Trophoblast cell (in vitro differentiated cells and primary cell): ENCODE measurements at regions not wholly inside any gene's neighbourhood (a gene's known extent, or its start where the extent isn't known, plus 50 kb on each side); places are given as distances from the start of the nearest gene placed in this dataset.

ENCODE experiments used
- DNase-seq, 2 donors: peaks; one replicate each; pipeline ENCODE4 v3.0.0-alpha.2; 2016
- H2AFZ ChIP-seq: 2 replicates; pipeline ENCODE4 v1.6.1; 2013; ENCODE audit warnings: low read length, moderate library complexity, mild to moderate bottlenecking; ENCODE audit not compliant: insufficient read depth, poor library complexity
- H2AK5ac ChIP-seq: 2 replicates; pipeline ENCODE4 v1.6.1; 2013; ENCODE audit warnings: mild to moderate bottlenecking, low read length
- H2BK120ac ChIP-seq: 2 replicates; pipeline ENCODE4 v1.6.1; 2013; ENCODE audit warnings: low read length, mild to moderate bottlenecking, moderate library complexity; ENCODE audit not compliant: insufficient read depth, poor library complexity
- H2BK12ac ChIP-seq: 2 replicates; pipeline ENCODE4 v1.6.1; 2013; ENCODE audit warnings: mild to moderate bottlenecking, low read length, moderate library complexity
- H2BK5ac ChIP-seq: 2 replicates; pipeline ENCODE4 v1.6.1; 2013; ENCODE audit warnings: low read length, low read depth, moderate library complexity, mild to moderate bottlenecking; ENCODE audit not compliant: poor library complexity
- H3K14ac ChIP-seq: 2 replicates; pipeline ENCODE4 v1.6.1; 2013; ENCODE audit warnings: mild to moderate bottlenecking, low read length
- H3K18ac ChIP-seq: 2 replicates; pipeline ENCODE4 v1.6.1; 2013; ENCODE audit warnings: mild to moderate bottlenecking, low read length
- H3K23ac ChIP-seq: 2 replicates; pipeline ENCODE4 v1.6.1; 2013; ENCODE audit warnings: low read length
- H3K27ac ChIP-seq: 2 replicates; pipeline ENCODE4 v1.5.1; 2013; ENCODE audit warnings: low read depth, mild to moderate bottlenecking, inconsistent platforms, low read length, moderate library complexity
- H3K27me3 ChIP-seq: 2 replicates; pipeline ENCODE4 v1.6.1; 2013; ENCODE audit warnings: inconsistent platforms, mild to moderate bottlenecking, low read length, moderate library complexity; ENCODE audit not compliant: insufficient read depth
- H3K36me3 ChIP-seq, 2 experiments: 1 replicate in 1 of 2; 2 replicates in 1 of 2; pipeline ENCODE4 v1.6.1; 2013; ENCODE audit warnings: low read length in 2 of 2, mild to moderate bottlenecking in 2 of 2, moderate library complexity in 1 of 2; ENCODE audit not compliant: insufficient read depth in 2 of 2, control insufficient read depth in 1 of 2
- H3K4ac ChIP-seq: 2 replicates; pipeline ENCODE4 v1.6.1; 2013; ENCODE audit warnings: low read depth, mild to moderate bottlenecking, low read length, moderate library complexity
- H3K4me1 ChIP-seq, 2 experiments: 1 replicate in 1 of 2; 2 replicates in 1 of 2; pipeline ENCODE4 v1.6.1; 2013; ENCODE audit warnings: low read length in 2 of 2, mild to moderate bottlenecking in 2 of 2, moderate library complexity in 1 of 2; ENCODE audit not compliant: insufficient read depth in 2 of 2, control insufficient read depth in 1 of 2
- H3K4me2 ChIP-seq: 2 replicates; pipeline ENCODE4 v1.6.1; 2013; ENCODE audit warnings: inconsistent platforms, mild to moderate bottlenecking, low read length, moderate library complexity
- H3K4me3 ChIP-seq: 2 replicates; pipeline ENCODE4 v1.5.1; 2013; ENCODE audit warnings: mild to moderate bottlenecking, low read depth, low read length, inconsistent platforms
- H3K79me1 ChIP-seq: one replicate; pipeline ENCODE4 v1.6.1; 2013; ENCODE audit warnings: low read length
- H3K79me2 ChIP-seq: 2 replicates; pipeline ENCODE4 v1.6.1; 2013; ENCODE audit warnings: low read length, mild to moderate bottlenecking; ENCODE audit not compliant: control insufficient read depth, insufficient read depth, poor library complexity
- H3K9ac ChIP-seq: 2 replicates; pipeline ENCODE4 v1.6.1; 2013; ENCODE audit warnings: mild to moderate bottlenecking, low read length
- H3K9me3 ChIP-seq: 2 replicates; pipeline ENCODE4 v1.6.1; 2013; ENCODE audit warnings: low read depth, mild to moderate bottlenecking, control low read depth, inconsistent platforms, low read length; ENCODE audit not compliant: insufficient read depth
- H4K12ac ChIP-seq: 2 replicates; pipeline ENCODE4 v1.6.1; 2013; ENCODE audit warnings: low read depth, mild to moderate bottlenecking, low read length, moderate library complexity
- H4K8ac ChIP-seq: 2 replicates; pipeline ENCODE4 v1.6.1; 2013; ENCODE audit warnings: low read depth, mild to moderate bottlenecking, low read length, moderate library complexity
- H4K91ac ChIP-seq: one replicate; pipeline ENCODE4 v1.6.1; 2013; ENCODE audit warnings: low read depth, mild to moderate bottlenecking, low read length, moderate library complexity
- WGBS: extraction: QIAGEN DNeasy Blood & Tissue Kit; methylation state at CpG from one replicate; pipeline ENCODE4 v1.1.7; 2013; ENCODE audit warnings: missing lambda C conversion rate; ENCODE audit not compliant: insufficient read length, insufficient coverage; ENCODE audit errors: extremely low coverage; 5-methylcytosine and 5-hydroxymethylcytosine counted together

GRCh38 chr13:83332751-83333150, 549.5 kb downstream of the SLITRK1 start:
- no peak overlapping the region for H3K9ac ChIP-seq
- H4K8ac ChIP-seq = no peak overlapping the region
- no peaks in the 10 kb centered on the region for H3K36me3 ChIP-seq
- H3K9me3 ChIP-seq = no peaks in the 10 kb centered on the region
- H2BK120ac ChIP-seq = no peak overlapping the region
- no peak overlapping the region for H3K23ac ChIP-seq
- H3K4me1 ChIP-seq = no peaks in the 10 kb centered on the region
- H3K18ac ChIP-seq = no peak overlapping the region
- no peak overlapping the region for H3K14ac ChIP-seq
- H2BK12ac ChIP-seq = no peak overlapping the region
- WGBS = no CpG with 5 or more reads among the region's 3 CpGs
- H4K12ac ChIP-seq = no peak overlapping the region
- no peak overlapping the region for H2AFZ ChIP-seq
- no peak overlapping the region for H3K4me2 ChIP-seq
- H2AK5ac ChIP-seq = no peak overlapping the region
- no peaks in the 10 kb centered on the region for H3K27me3 ChIP-seq
- no peak overlapping the region for H3K4me3 ChIP-seq
- no peak overlapping the region for H2BK5ac ChIP-seq
- no peak for DNase-seq
- no peaks in the 10 kb centered on the region for H3K79me1 ChIP-seq
- H3K27ac ChIP-seq = no peak overlapping the region
- no peaks in the 10 kb centered on the region for H3K79me2 ChIP-seq
- H4K91ac ChIP-seq = no peak overlapping the region
- no peak overlapping the region for H3K4ac ChIP-seq

- Histone ChIP-seq H3K23ac (no peak overlapping the region), H3K27ac (no peak overlapping the region), H2AFZ (no peak overlapping the region), H3K27me3 (no peaks in the 10 kb centered on the region), H3K4me1 (no peaks in the 10 kb centered on the region), H3K36me3 (no peaks in the 10 kb centered on the region), H3K4me2 (no peak overlapping the region), H2BK5ac (no peak overlapping the region), H2BK120ac (no peak overlapping the region), H4K8ac (no peak overlapping the region), H3K79me1 (no peaks in the 10 kb centered on the region), H3K4ac (no peak overlapping the region), H3K18ac (no peak overlapping the region), H4K12ac (no peak overlapping the region), H3K79me2 (no peaks in the 10 kb centered on the region), H3K9me3 (no peaks in the 10 kb centered on the region), H2BK12ac (no peak overlapping the region), H3K9ac (no peak overlapping the region), H4K91ac (no peak overlapping the region), H2AK5ac (no peak overlapping the region), H3K4me3 (no peak overlapping the region), H3K14ac (no peak overlapping the region)
- no peak for DNase-seq
- WGBS = no CpG with 5 or more reads among the region's 5 CpGs
Measured at GRCh38 chr13:83327091-83327490, 555.2 kb downstream of the SLITRK1 start.

- Histone ChIP-seq H3K4me3 (no peak overlapping the region), H3K18ac (no peak overlapping the region), H3K23ac (no peak overlapping the region), H4K12ac (no peak overlapping the region), H3K9ac (no peak overlapping the region), H3K4me2 (no peak overlapping the region), H2AFZ (no peak overlapping the region), H4K91ac (no peak overlapping the region), H2BK12ac (no peak overlapping the region), H3K27me3 (no peaks in the 10 kb centered on the region), H3K79me2 (no peaks in the 10 kb centered on the region), H3K4me1 (no peaks in the 10 kb centered on the region), H2AK5ac (no peak overlapping the region), H3K9me3 (no peaks in the 10 kb centered on the region), H3K4ac (no peak overlapping the region), H3K14ac (no peak overlapping the region), H2BK120ac (no peak overlapping the region), H2BK5ac (no peak overlapping the region), H3K27ac (no peak overlapping the region), H3K79me1 (no peaks in the 10 kb centered on the region), H4K8ac (no peak overlapping the region), H3K36me3 (no peaks in the 10 kb centered on the region)
- DNase-seq = no peak
- WGBS = no CpG with 5 or more reads among the region's 2 CpGs
Measured at GRCh38 chr13:83325125-83325853, 557.0 kb downstream of the SLITRK1 start.

GRCh38 chr13:83311886-83312577, 570.2 kb downstream of the SLITRK1 start:
- no peak overlapping the region for H4K12ac ChIP-seq
- WGBS = no CpG with 5 or more reads among the region's 2 CpGs

More at GRCh38 chr13:83311886-83312577, 570.2 kb downstream of the SLITRK1 start:
- H3K4me1 ChIP-seq = no peaks in the 10 kb centered on the region
- no peak overlapping the region for H3K4me3 ChIP-seq
- no peak overlapping the region for H2AFZ ChIP-seq
- no peaks in the 10 kb centered on the region for H3K79me2 ChIP-seq
- H2BK120ac ChIP-seq = no peak overlapping the region
- no peak overlapping the region for H4K91ac ChIP-seq
- no peak overlapping the region for H3K27ac ChIP-seq
- no peaks in the 10 kb centered on the region for H3K79me1 ChIP-seq
- H3K23ac ChIP-seq = no peak overlapping the region
- no peak for DNase-seq
- H2BK12ac ChIP-seq = no peak overlapping the region
- no peak overlapping the region for H3K4ac ChIP-seq
- no peak overlapping the region for H2BK5ac ChIP-seq
- H3K27me3 ChIP-seq = no peaks in the 10 kb centered on the region
- H3K14ac ChIP-seq = no peak overlapping the region
- no peak overlapping the region for H3K9ac ChIP-seq
- no peaks in the 10 kb centered on the region for H3K9me3 ChIP-seq
- no peaks in the 10 kb centered on the region for H3K36me3 ChIP-seq
- H3K4me2 ChIP-seq = no peak overlapping the region
- H2AK5ac ChIP-seq = no peak overlapping the region
- H4K8ac ChIP-seq = no peak overlapping the region
- H3K18ac ChIP-seq = no peak overlapping the region
